ENCODE measurements at regions not wholly inside any gene's neighbourhood (a gene's known extent, or its start where the extent isn't known, plus 50 kb on each side); places are given as distances from the start of the nearest gene placed in this dataset.

- TF ChIP-seq ZNF646 (CRISPR knock-in tag; IDR thresholded peaks at IDR 0.05) (no peak), SOX5 (CRISPR knock-in tag; IDR thresholded peaks at IDR 0.05; ENCODE audit: borderline replicate concordance) (peak; percentile 99), TP53 (CRISPR knock-in tag; conservative IDR thresholded peaks at IDR 0.05) (no peak), EEA1 (CRISPR knock-in tag; IDR thresholded peaks at IDR 0.05; ENCODE audit: borderline replicate concordance) (no peak), ZNF337 (CRISPR knock-in tag; IDR thresholded peaks at IDR 0.05; ENCODE audit: borderline replicate concordance, low read depth) (0 out of 2 replicates have a peak, but pooled peaks have one; percentile 21), DRAP1 (CRISPR knock-in tag; IDR thresholded peaks at IDR 0.05) (peak; percentile 86), NFIC (IDR thresholded peaks at IDR 0.05; ENCODE audit: low read length) (peak; percentile 99), KMT2A (CRISPR knock-in tag; IDR thresholded peaks at IDR 0.05) (peak; percentile 25; the same call in 1 of the 2 replicates), AGO2 (optimal IDR thresholded peaks at IDR 0.05; ENCODE audit: low read depth, low read length) (no peak), ONECUT2 (CRISPR knock-in tag; IDR thresholded peaks at IDR 0.05) (no peak), ZNF781 (CRISPR knock-in tag; IDR thresholded peaks at IDR 0.05; ENCODE audit: borderline replicate concordance, not compliant biosample characterization) (no peak), ZBTB46 (CRISPR knock-in tag; IDR thresholded peaks at IDR 0.05; ENCODE audit: borderline replicate concordance) (no peak), SATB2 (CRISPR knock-in tag; IDR thresholded peaks at IDR 0.05) (no peak), GTF3A (CRISPR knock-in tag; conservative IDR thresholded peaks at IDR 0.05) (no peak), TCF7 (IDR thresholded peaks at IDR 0.05; ENCODE audit: low read depth) (peak; percentile 83), ZNF34 (CRISPR knock-in tag; IDR thresholded peaks at IDR 0.05; ENCODE audit: borderline replicate concordance) (no peak), HMGXB3 (CRISPR knock-in tag; IDR thresholded peaks at IDR 0.05; ENCODE audit: borderline replicate concordance) (peak; percentile 66)
Observed at GRCh38 chr2:215833531-215834162, 179.7 kb downstream of the MREG start (continued).

Data from HepG2 (cell line).